Naive thymus-derived CD4-positive, alpha-beta T cell (primary cell): ENCODE measurements at regions not wholly inside any gene's neighbourhood (a gene's known extent, or its start where the extent isn't known, plus 50 kb on each side); places are given as distances from the start of the nearest gene placed in this dataset.
"Not testable (repeated sequence)": the region's sequence is repeated elsewhere in the genome, so short reads cannot be mapped to it uniquely, and the experiment has no call there.

Experiments used
- ATAC-seq: fragments of 150-1000 bp; cut with Tn5 transposase; 2 replicates; pipeline ENCODE4 v1.10.0; 2021; ENCODE audit warnings: mild to moderate bottlenecking, moderate library complexity
- CTCF ChIA-PET: fragments of 350-600 bp; sonication (Branson Sonifier 250); formaldehyde crosslinking; loops from one replicate; lab custom pipeline; 2021; ENCODE audit warnings: antibody characterized with exemption; lab: Charles Lee
- POLR2A ChIA-PET: fragments of 350-600 bp; sonication (Branson Sonifier 250); formaldehyde crosslinking; loops from one replicate; lab custom pipeline; 2021; ENCODE audit warnings: antibody characterized with exemption, inconsistent platforms; lab: Charles Lee
- DNase-seq, 9 donors: peaks; one replicate each; pipeline versions ENCODE4 v3.0.0 to v3.0.0-alpha.2; 2020 to 2022; ENCODE audit warnings: mixed read lengths in 1 of 9
- H3K27ac ChIP-seq: one replicate; pipeline ENCODE4 v1.7.0; 2013; ENCODE audit warnings: mild to moderate bottlenecking, low read depth, low read length, moderate library complexity
- H3K27me3 ChIP-seq, 2 donors: one replicate each; pipeline ENCODE4 v1.7.0; 2013; ENCODE audit warnings: low read length in 2 of 2, mild to moderate bottlenecking in 2 of 2, moderate library complexity in 2 of 2; ENCODE audit not compliant: control insufficient read depth in 2 of 2, insufficient read depth in 2 of 2
- H3K36me3 ChIP-seq, 3 experiments: 1 replicate in 2 of 3; 2 replicates in 1 of 3; pipeline ENCODE4 v1.7.0; 2013; ENCODE audit warnings: low read length in 3 of 3, mild to moderate bottlenecking in 3 of 3, moderate library complexity in 1 of 3; ENCODE audit not compliant: insufficient read depth in 3 of 3, control insufficient read depth in 2 of 3
- H3K4me1 ChIP-seq, 2 donors: one replicate each; pipeline ENCODE4 v1.7.0; 2013; ENCODE audit warnings: low read length in 2 of 2, mild to moderate bottlenecking in 2 of 2, moderate library complexity in 1 of 2; ENCODE audit not compliant: control insufficient read depth in 2 of 2, insufficient read depth in 2 of 2
- H3K4me3 ChIP-seq: 2 replicates; pipeline ENCODE4 v1.7.0; 2013; ENCODE audit warnings: mild to moderate bottlenecking, low read length
- H3K9me3 ChIP-seq, 3 experiments: 1 replicate in 2 of 3; 2 replicates in 1 of 3; pipeline ENCODE4 v1.7.0; 2013; ENCODE audit warnings: low read length in 3 of 3; ENCODE audit not compliant: control insufficient read depth in 2 of 3
- H3K27ac Mint-ChIP-seq, 9 donors: one replicate each; pipeline ENCODE4 v1.8.0; 2020 to 2022; ENCODE audit warnings: mixed read lengths in 9 of 9, mild to moderate bottlenecking in 8 of 9, moderate library complexity in 5 of 9, inconsistent platforms in 2 of 9
- H3K27me3 Mint-ChIP-seq, 5 donors: one replicate each; pipeline ENCODE4 v1.8.0; 2021 to 2022; ENCODE audit warnings: mixed read lengths in 5 of 5, mild to moderate bottlenecking in 1 of 5
- H3K36me3 Mint-ChIP-seq, 5 donors: one replicate each; pipeline ENCODE4 v1.8.0; 2020 to 2022; ENCODE audit warnings: mixed read lengths in 5 of 5, mild to moderate bottlenecking in 3 of 5, inconsistent platforms in 1 of 5
- H3K4me1 Mint-ChIP-seq, 7 donors: one replicate each; pipeline ENCODE4 v1.8.0; 2020 to 2022; ENCODE audit warnings: mixed read lengths in 7 of 7, mild to moderate bottlenecking in 3 of 7, inconsistent platforms in 1 of 7
- H3K4me3 Mint-ChIP-seq, 10 donors: one replicate each; pipeline ENCODE4 v1.8.0; 2020 to 2022; ENCODE audit warnings: mild to moderate bottlenecking in 10 of 10, mixed read lengths in 10 of 10, moderate library complexity in 6 of 10, inconsistent platforms in 2 of 10
- H3K9me3 Mint-ChIP-seq, 11 donors: one replicate each; pipeline ENCODE4 v1.8.0; 2020 to 2022; ENCODE audit warnings: mixed read lengths in 11 of 11, mild to moderate bottlenecking in 4 of 11, inconsistent platforms in 1 of 11, moderate library complexity in 1 of 11
- intact Hi-C, 2 donors: fragments of 100-400 bp; cut with micrococcal nuclease; formaldehyde crosslinking; loops; one replicate each; pipeline ENCODE4 v1.15.1; 2023

- intact Hi-C loops, result no loop called here
- peaks cover 0 to 4% (median 0%) of the 10 kb centered on the region in 11 donors for H3K9me3 Mint-ChIP-seq
- H3K4me1 ChIP-seq, result no peaks in the 10 kb centered on the region
- peaks cover 0 to 3% (median 0%) of the 10 kb centered on the region in 3 experiments for H3K9me3 ChIP-seq
- H3K36me3 ChIP-seq, result no peaks in the 10 kb centered on the region
- no peak overlapping the region for H3K27ac ChIP-seq
- POLR2A ChIA-PET, result no interaction called here
- no peak overlapping the region for H3K4me3 Mint-ChIP-seq
- no peaks in the 10 kb centered on the region for H3K36me3 Mint-ChIP-seq
- CTCF ChIA-PET, result no interaction called here
- no peaks in the 10 kb centered on the region for H3K4me1 Mint-ChIP-seq
- H3K27me3 ChIP-seq, result no peaks in the 10 kb centered on the region
- no peak overlapping the region for H3K4me3 ChIP-seq
- no peaks in the 10 kb centered on the region for H3K27me3 Mint-ChIP-seq
- DNase-seq, result no peak
- no peak for ATAC-seq
- H3K27ac Mint-ChIP-seq, result no peak overlapping the region
These were observed 253.7 kb upstream of the ANXA10 start for GRCh38 chr4:167838686-167839085.

- H3K4me1 ChIP-seq, result no peaks in the 10 kb centered on the region
- ChIA-PET POLR2A (no interaction called here), CTCF (no interaction called here)
- no peaks in the 10 kb centered on the region for H3K9me3 ChIP-seq
- H3K36me3 Mint-ChIP-seq, result no peaks in the 10 kb centered on the region
- H3K27me3 ChIP-seq, result no peaks in the 10 kb centered on the region
- H3K9me3 Mint-ChIP-seq, result peaks cover 0 to 6% (median 0%) of the 10 kb centered on the region in 11 donors
- H3K27ac Mint-ChIP-seq, result no peak overlapping the region
- no peaks in the 10 kb centered on the region for H3K27me3 Mint-ChIP-seq
- no peak overlapping the region for H3K4me3 Mint-ChIP-seq
- no peak overlapping the region for H3K27ac ChIP-seq
- no peak overlapping the region for H3K4me3 ChIP-seq
- ATAC-seq, result no peak
- no peak for DNase-seq
- intact Hi-C loops, result no loop called here
- H3K4me1 Mint-ChIP-seq, result no peaks in the 10 kb centered on the region
- H3K36me3 ChIP-seq, result no peaks in the 10 kb centered on the region
These were observed 249.8 kb upstream of the ANXA10 start for GRCh38 chr4:167842487-167842886.

- DNase-seq, result no peak
- no peaks in the 10 kb centered on the region for H3K36me3 ChIP-seq
- CTCF ChIA-PET, result no interaction called here
- intact Hi-C loops, result no loop called here
- H3K27ac ChIP-seq, result no peak overlapping the region
- H3K4me1 ChIP-seq, result no peaks in the 10 kb centered on the region
- H3K27me3 Mint-ChIP-seq, result peaks cover 0 to 4% (median 0%) of the 10 kb centered on the region in 5 donors
- no peaks in the 10 kb centered on the region for H3K27me3 ChIP-seq
- H3K4me1 Mint-ChIP-seq, result no peaks in the 10 kb centered on the region
- peaks cover 0 to 3% (median 0%) of the 10 kb centered on the region in 5 donors for H3K36me3 Mint-ChIP-seq
- no peak overlapping the region for H3K4me3 ChIP-seq
- H3K9me3 Mint-ChIP-seq, result peaks cover 0 to 15% (median 4%) of the 10 kb centered on the region in 11 donors
- POLR2A ChIA-PET, result no interaction called here
- H3K9me3 ChIP-seq, result no peaks in the 10 kb centered on the region
- H3K27ac Mint-ChIP-seq, result no peak overlapping the region
- no peak for ATAC-seq
- no peak overlapping the region for H3K4me3 Mint-ChIP-seq
These were observed 237.5 kb upstream of the ANXA10 start for GRCh38 chr4:167854881-167855280.

DNA sequence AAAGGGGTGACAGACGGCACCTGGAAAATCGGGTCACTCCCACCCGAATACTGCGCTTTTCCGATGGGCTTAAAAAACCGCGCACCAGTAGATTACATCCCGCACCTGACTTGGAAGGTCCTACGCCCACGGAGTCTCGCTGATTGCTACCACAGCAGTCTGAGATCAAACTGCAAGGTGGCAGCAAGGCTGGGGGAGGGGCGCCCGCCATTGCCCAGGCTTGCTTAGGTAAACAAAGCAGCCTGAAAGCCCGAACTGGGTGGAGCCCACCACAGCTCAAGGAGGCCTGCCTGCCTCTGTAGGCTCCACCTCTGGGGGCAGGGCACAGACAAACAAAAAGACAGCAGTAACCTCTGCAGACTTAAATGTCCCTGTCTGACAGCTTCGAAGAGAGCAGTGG, 234.2 kb upstream of the ANXA10 start:
- CTCF ChIA-PET, H3K9me3 Mint-ChIP-seq, H3K4me1 Mint-ChIP-seq, H3K27ac Mint-ChIP-seq, H3K4me3 ChIP-seq, H3K27me3 ChIP-seq, POLR2A ChIA-PET, H3K27ac ChIP-seq, intact Hi-C loops, H3K4me3 Mint-ChIP-seq, H3K36me3 ChIP-seq, H3K9me3 ChIP-seq, H3K27me3 Mint-ChIP-seq, DNase-seq, ATAC-seq, H3K36me3 Mint-ChIP-seq, H3K4me1 ChIP-seq: not testable (repeated sequence)

DNA sequence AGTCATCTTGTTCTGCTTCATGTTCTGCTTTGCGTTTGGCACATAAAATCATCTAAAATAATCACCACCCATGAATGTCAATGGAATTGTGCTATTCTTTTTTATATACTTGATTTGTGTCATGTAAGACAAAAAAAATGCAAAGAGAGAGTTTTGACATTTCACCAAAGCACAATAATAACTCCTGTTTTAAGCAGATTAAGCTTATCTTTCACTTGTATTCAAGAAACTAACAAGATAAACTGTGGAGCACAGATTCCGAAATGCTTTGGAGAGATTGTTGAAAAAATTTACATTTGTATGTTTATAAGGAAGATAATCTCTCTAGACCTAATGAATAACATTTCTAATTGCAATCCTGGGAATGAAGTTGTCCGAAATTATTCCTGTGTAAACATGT, 225.1 kb upstream of the ANXA10 start:
- no peak overlapping the region for H3K27ac ChIP-seq
- ATAC-seq (no peak), DNase-seq (no peak)
- H3K4me3 ChIP-seq, result no peak overlapping the region
- intact Hi-C loops, result no loop called here
- Mint-ChIP-seq H3K36me3 (no peaks in the 10 kb centered on the region), H3K4me1 (no peaks in the 10 kb centered on the region), H3K4me3 (no peak overlapping the region), H3K27me3 (no peaks in the 10 kb centered on the region), H3K27ac (no peak overlapping the region), H3K9me3 (peaks cover 0 to 2% (median 0%) of the 10 kb centered on the region in 11 donors)
- ChIA-PET POLR2A (no interaction called here), CTCF (no interaction called here)
- no peaks in the 10 kb centered on the region for H3K4me1 ChIP-seq
- no peaks in the 10 kb centered on the region for H3K27me3 ChIP-seq
- no peaks in the 10 kb centered on the region for H3K9me3 ChIP-seq
- H3K36me3 ChIP-seq, result no peaks in the 10 kb centered on the region

- H3K36me3 ChIP-seq, result no peaks in the 10 kb centered on the region
- intact Hi-C loops, result no loop called here
- no peak overlapping the region for H3K27ac Mint-ChIP-seq
These were observed 224.2 kb upstream of the ANXA10 start for GRCh38 chr4:167868163-167868562.

DNA sequence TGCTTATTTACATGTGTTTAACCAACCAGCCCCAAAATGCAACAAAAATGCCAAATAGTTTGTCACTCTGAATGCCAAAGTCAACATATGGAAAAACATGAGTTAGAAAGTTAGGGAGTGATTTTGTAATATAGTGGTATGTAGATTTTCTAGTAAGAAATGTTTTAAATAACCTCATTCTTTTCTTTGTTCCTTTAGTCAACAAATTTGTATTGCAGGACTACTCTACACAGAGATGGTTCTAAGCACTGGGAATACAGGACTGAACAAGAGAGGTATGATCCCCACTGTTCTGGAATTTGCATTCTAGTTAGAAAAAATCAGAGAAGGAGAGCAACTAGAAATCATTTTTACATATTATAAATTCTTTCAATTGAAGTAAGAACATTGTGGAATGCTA, 218.8 kb upstream of the ANXA10 start:
- Mint-ChIP-seq H3K4me1 (no peaks in the 10 kb centered on the region), H3K4me3 (no peak overlapping the region), H3K36me3 (no peaks in the 10 kb centered on the region), H3K9me3 (peaks cover 0 to 10% (median 0%) of the 10 kb centered on the region in 11 donors), H3K27me3 (no peaks in the 10 kb centered on the region), H3K27ac (no peak overlapping the region)
- Histone ChIP-seq H3K27me3 (no peaks in the 10 kb centered on the region), H3K9me3 (no peaks in the 10 kb centered on the region), H3K4me3 (no peak overlapping the region), H3K27ac (no peak overlapping the region), H3K36me3 (no peaks in the 10 kb centered on the region), H3K4me1 (no peaks in the 10 kb centered on the region)
- ChIA-PET POLR2A (no interaction called here), CTCF (no interaction called here)
- ATAC-seq (no peak), DNase-seq (no peak)
- intact Hi-C loops, result no loop called here

More at GRCh38 chr4:167868163-167868562, 224.2 kb upstream of the ANXA10 start:
- ChIA-PET CTCF (no interaction called here), POLR2A (no interaction called here)
- Mint-ChIP-seq H3K9me3 (peaks cover 0 to 5% (median 0%) of the 10 kb centered on the region in 11 donors), H3K4me3 (no peak overlapping the region), H3K4me1 (no peaks in the 10 kb centered on the region), H3K27me3 (no peaks in the 10 kb centered on the region), H3K36me3 (no peaks in the 10 kb centered on the region)
- no peaks in the 10 kb centered on the region for H3K4me1 ChIP-seq
- no peak overlapping the region for H3K27ac ChIP-seq
- no peak for ATAC-seq
- H3K4me3 ChIP-seq, result no peak overlapping the region
- no peaks in the 10 kb centered on the region for H3K27me3 ChIP-seq
- no peak for DNase-seq
- no peaks in the 10 kb centered on the region for H3K9me3 ChIP-seq
